ENCODE measurements at regions not wholly inside any gene's neighbourhood (a gene's known extent, or its start where the extent isn't known, plus 50 kb on each side); places are given as distances from the start of the nearest gene placed in this dataset.

- no peaks in the 10 kb centered on the region for H3K36me3 Mint-ChIP-seq (ENCODE audit: low read depth)
- Histone ChIP-seq H2AFZ (0 out of 2 replicates have a peak overlapping the region, but pooled peaks have one; percentile 52), H3F3A (replicated peaks; ENCODE audit: low read depth) (no peaks in the 10 kb centered on the region), H3K9me2 (ENCODE audit: insufficient read depth) (no peaks in the 10 kb centered on the region), H3K4me2 (no peak overlapping the region), H3K27me3 (ENCODE audit: insufficient read depth) (no peaks in the 10 kb centered on the region), H3K4me1 (ENCODE audit: insufficient read depth) (no peaks in the 10 kb centered on the region; the same call in 1 of the 2 replicates), H3K27ac (ENCODE audit: low read depth) (no peak overlapping the region), H3K36me3 (ENCODE audit: insufficient read depth) (no peaks in the 10 kb centered on the region), H3K4me3 (no peak overlapping the region), H4K20me1 (replicated peaks; ENCODE audit: insufficient read depth) (no peaks in the 10 kb centered on the region), H3K79me2 (replicated peaks; ENCODE audit: insufficient read depth) (no peaks in the 10 kb centered on the region)
- H3K27ac Mint-ChIP-seq, result no peak overlapping the region
- no peak for ATAC-seq
- H3K27me3 Mint-ChIP-seq (ENCODE audit: insufficient read depth, low read depth, poor library complexity), result peaks cover 2% of the 10 kb centered on the region
- no peak overlapping the region for H3K4me3 Mint-ChIP-seq
- H3K4me1 Mint-ChIP-seq, result peaks cover 15% of the 10 kb centered on the region
- no peak for DNase-seq (ENCODE audit: low spot score)
- no peaks in the 10 kb centered on the region for H3K9me3 Mint-ChIP-seq
- TF ChIP-seq ZNF331 (CRISPR knock-in tag; IDR thresholded peaks at IDR 0.05; ENCODE audit: low read depth) (no peak), ZNF114 (CRISPR knock-in tag; IDR thresholded peaks at IDR 0.05) (no peak)
Observed at GRCh38 chr7:142320883-142321282, 63.0 kb upstream of the PRSS58 start.

DNA sequence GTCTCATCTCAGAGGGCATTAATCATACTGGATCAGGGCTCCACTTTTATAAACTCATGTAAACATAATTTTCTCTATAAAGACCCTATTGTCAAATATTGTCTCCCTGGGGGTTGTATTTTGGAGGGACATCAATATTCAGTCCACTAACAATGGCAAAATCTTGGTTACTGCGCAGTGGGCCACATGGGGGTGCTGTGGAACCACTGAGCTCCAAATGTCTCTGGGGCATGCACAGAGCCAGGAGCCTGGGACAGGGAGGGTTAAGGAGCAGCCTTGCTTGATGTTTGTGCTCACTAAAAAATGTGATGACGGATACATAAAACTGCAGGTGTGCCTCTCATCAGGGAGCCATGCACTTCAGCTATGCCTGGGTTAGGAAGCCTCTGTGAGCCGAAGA, 62.1 kb upstream of the PRSS58 start:
- Histone ChIP-seq H3K27me3 (ENCODE audit: insufficient read depth) (no peaks in the 10 kb centered on the region), H3K79me2 (replicated peaks; ENCODE audit: insufficient read depth) (no peaks in the 10 kb centered on the region), H3K4me3 (no peak overlapping the region), H3K27ac (ENCODE audit: low read depth) (no peak overlapping the region), H3K36me3 (ENCODE audit: insufficient read depth) (no peaks in the 10 kb centered on the region), H2AFZ (0 out of 2 replicates have a peak overlapping the region, but pooled peaks have one; percentile 14), H3F3A (replicated peaks; ENCODE audit: low read depth) (no peaks in the 10 kb centered on the region), H3K9me2 (ENCODE audit: insufficient read depth) (no peaks in the 10 kb centered on the region), H4K20me1 (replicated peaks; ENCODE audit: insufficient read depth) (no peaks in the 10 kb centered on the region), H3K4me2 (no peak overlapping the region), H3K4me1 (ENCODE audit: insufficient read depth) (no peaks in the 10 kb centered on the region; the same call in 1 of the 2 replicates)
- no peak overlapping the region for H3K27ac Mint-ChIP-seq
- no peaks in the 10 kb centered on the region for H3K9me3 Mint-ChIP-seq
- TF ChIP-seq ZNF331 (CRISPR knock-in tag; IDR thresholded peaks at IDR 0.05; ENCODE audit: low read depth) (no peak), ZNF462 (CRISPR knock-in tag; IDR thresholded peaks at IDR 0.05) (no peak), EZH2 (IDR thresholded peaks at IDR 0.05; ENCODE audit: low read depth, unreplicated experiment) (no peak), ZNF114 (CRISPR knock-in tag; IDR thresholded peaks at IDR 0.05) (no peak), CTCF (conservative IDR thresholded peaks at IDR 0.05; ENCODE audit: low read depth in 2 of 2) (peak; percentile 79 to 85), JUNB (IDR thresholded peaks at IDR 0.05; ENCODE audit: unreplicated experiment) (no peak), POLR2AphosphoS5 (IDR thresholded peaks at IDR 0.05; ENCODE audit: low read depth) (no peak)
- TF ChIP-seq, protein P1, sequence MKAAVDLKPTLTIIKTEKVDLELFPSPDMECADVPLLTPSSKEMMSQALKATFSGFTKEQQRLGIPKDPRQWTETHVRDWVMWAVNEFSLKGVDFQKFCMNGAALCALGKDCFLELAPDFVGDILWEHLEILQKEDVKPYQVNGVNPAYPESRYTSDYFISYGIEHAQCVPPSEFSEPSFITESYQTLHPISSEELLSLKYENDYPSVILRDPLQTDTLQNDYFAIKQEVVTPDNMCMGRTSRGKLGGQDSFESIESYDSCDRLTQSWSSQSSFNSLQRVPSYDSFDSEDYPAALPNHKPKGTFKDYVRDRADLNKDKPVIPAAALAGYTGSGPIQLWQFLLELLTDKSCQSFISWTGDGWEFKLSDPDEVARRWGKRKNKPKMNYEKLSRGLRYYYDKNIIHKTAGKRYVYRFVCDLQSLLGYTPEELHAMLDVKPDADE (IDR thresholded peaks at IDR 0.05), result no peak
- H3K4me3 Mint-ChIP-seq, result no peak overlapping the region
- peak; percentile 70 for DNase-seq (ENCODE audit: low spot score)
- peaks cover 15% of the 10 kb centered on the region for H3K4me1 Mint-ChIP-seq
- H3K27me3 Mint-ChIP-seq (ENCODE audit: insufficient read depth, low read depth, poor library complexity), result peaks cover 2% of the 10 kb centered on the region
- H3K36me3 Mint-ChIP-seq (ENCODE audit: low read depth), result no peaks in the 10 kb centered on the region
- ATAC-seq, result peak; percentile 72

All from GM23338 (cell line).